HT-29 (cell line): ENCODE measurements at regions not wholly inside any gene's neighbourhood (a gene's known extent, or its start where the extent isn't known, plus 50 kb on each side); places are given as distances from the start of the nearest gene placed in this dataset. TPM values are rescaled to one million over a fixed set of nuclear protein-coding genes. Genes with fewer than 3 reads are reported as not detected.

Experiments used
- DNase-seq: peaks from one replicate; pipeline ENCODE4 v3.0.0-alpha.2; 2015; ENCODE audit warnings: low spot score
- small RNA-seq: library from RNA; depleted of rRNA; stranded (forward); fragments of <200 nt; gene quantifications from one replicate; pipeline ENCODE3, GENCODE V24; 2014

GRCh38 chr2:221323513-221323912 is 248.6 kb downstream of the EPHA4 start:
- no peak for DNase-seq

GRCh38 chr2:221330436-221330835 is 241.7 kb downstream of the EPHA4 start:
- DNase-seq: no peak

- no peak for DNase-seq
Measured at GRCh38 chr2:221334481-221335218, 237.5 kb downstream of the EPHA4 start.

- no peak for DNase-seq
Measured at GRCh38 chr2:221335219-221335752, 236.8 kb downstream of the EPHA4 start.

GRCh38 chr2:221336967-221337366 is 235.1 kb downstream of the EPHA4 start:
- no peak for DNase-seq

GRCh38 chr2:221337957-221338685 is 234.0 kb downstream of the EPHA4 start:
- no peak for DNase-seq

- DNase-seq: no peak
Measured at GRCh38 chr2:221342388-221342787, 229.7 kb downstream of the EPHA4 start.

GRCh38 chr2:221343524-221343923 is 228.6 kb downstream of the EPHA4 start:
- DNase-seq: no peak

- no peak for DNase-seq
Measured at GRCh38 chr2:221345516-221345915, 226.6 kb downstream of the EPHA4 start.

- DNase-seq: no peak
Measured at GRCh38 chr2:221346411-221346810, 225.7 kb downstream of the EPHA4 start.

- DNase-seq: no peak
Measured at GRCh38 chr2:221347471-221347870, 224.6 kb downstream of the EPHA4 start.

- no peak for DNase-seq
Measured at GRCh38 chr2:221350616-221351015, 221.5 kb downstream of the EPHA4 start.

GRCh38 chr2:221353201-221353600 is 218.9 kb downstream of the EPHA4 start:
- no peak for DNase-seq

- DNase-seq: no peak
Measured at GRCh38 chr2:221360312-221360711, 211.8 kb downstream of the EPHA4 start.

GRCh38 chr2:221360742-221361141 is 211.4 kb downstream of the EPHA4 start:
- DNase-seq: no peak

- no peak for DNase-seq
Measured at GRCh38 chr2:221361633-221362032, 210.5 kb downstream of the EPHA4 start.

- DNase-seq: no peak
Measured at GRCh38 chr2:221364672-221365071, 207.4 kb downstream of the EPHA4 start.

Small RNA genes lying in the stretch of these regions (small RNA-seq; reads per million reads assigned to genes)
- gene AC011233.1: not detected
- gene MIR4268: not detected
